Ectodermal cell (in vitro differentiated cells): ENCODE measurements at regions not wholly inside any gene's neighbourhood (a gene's known extent, or its start where the extent isn't known, plus 50 kb on each side); places are given as distances from the start of the nearest gene placed in this dataset.

Source experiments
- H3K27ac ChIP-seq: 2 replicates; pipeline ENCODE4 v1.7.0; 2013; ENCODE audit warnings: mild to moderate bottlenecking, low read depth, low read length; ENCODE audit not compliant: insufficient read depth, poor library complexity, severe bottlenecking
- H3K27me3 ChIP-seq: 2 replicates; pipeline ENCODE4 v1.7.0; 2013; ENCODE audit warnings: mild to moderate bottlenecking, low read length; ENCODE audit not compliant: insufficient read depth, control insufficient read depth, poor library complexity, severe bottlenecking
- H3K36me3 ChIP-seq: one replicate; pipeline ENCODE4 v1.7.0; 2013; ENCODE audit warnings: low read length; ENCODE audit not compliant: control insufficient read depth, insufficient read depth
- H3K4me1 ChIP-seq: one replicate; pipeline ENCODE4 v1.7.0; 2013; ENCODE audit warnings: low read length; ENCODE audit not compliant: control insufficient read depth, insufficient read depth
- H3K4me3 ChIP-seq: 2 replicates; pipeline ENCODE4 v1.7.0; 2013; ENCODE audit warnings: low read depth, low read length, control low read depth; ENCODE audit not compliant: insufficient read depth
- H3K9me3 ChIP-seq: 2 replicates; pipeline ENCODE4 v1.7.0; 2013; ENCODE audit warnings: mild to moderate bottlenecking, low read length, moderate library complexity; ENCODE audit not compliant: control insufficient read depth
- WGBS, 2 experiments: methylation state at CpG; one replicate each; pipeline ENCODE4 v1.1.7; 2013; ENCODE audit warnings: missing lambda C conversion rate in 2 of 2; 5-methylcytosine and 5-hydroxymethylcytosine counted together

DNA sequence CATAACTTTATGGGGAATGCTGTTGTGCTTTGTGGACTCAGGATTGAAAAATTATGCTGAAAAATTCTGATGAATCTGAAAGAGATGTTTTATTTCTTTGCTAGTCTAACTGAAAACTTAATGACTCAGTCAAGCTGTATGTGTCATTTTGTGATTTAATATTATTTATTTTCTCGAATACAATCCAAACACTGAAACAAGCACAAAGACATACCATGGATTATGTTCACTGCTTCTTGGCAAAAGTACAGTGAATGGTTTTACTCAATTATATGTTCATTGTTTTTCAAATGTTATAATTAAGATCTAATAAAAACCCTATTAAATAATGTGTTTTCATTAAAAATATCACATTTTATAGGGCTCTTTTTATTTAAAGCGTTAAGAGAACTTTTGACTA is 330.6 kb upstream of the EPHA7 start:
- Histone ChIP-seq H3K27me3 (no peaks in the 10 kb centered on the region), H3K27ac (no peak overlapping the region), H3K4me3 (no peak overlapping the region), H3K4me1 (no peaks in the 10 kb centered on the region), H3K9me3 (no peaks in the 10 kb centered on the region), H3K36me3 (no peaks in the 10 kb centered on the region)
- WGBS, 2 experiments = 100% methylated on average over 1 of the region's 2 CpGs; no CpG with 5 or more reads in 1 of the 2 experiments

DNA sequence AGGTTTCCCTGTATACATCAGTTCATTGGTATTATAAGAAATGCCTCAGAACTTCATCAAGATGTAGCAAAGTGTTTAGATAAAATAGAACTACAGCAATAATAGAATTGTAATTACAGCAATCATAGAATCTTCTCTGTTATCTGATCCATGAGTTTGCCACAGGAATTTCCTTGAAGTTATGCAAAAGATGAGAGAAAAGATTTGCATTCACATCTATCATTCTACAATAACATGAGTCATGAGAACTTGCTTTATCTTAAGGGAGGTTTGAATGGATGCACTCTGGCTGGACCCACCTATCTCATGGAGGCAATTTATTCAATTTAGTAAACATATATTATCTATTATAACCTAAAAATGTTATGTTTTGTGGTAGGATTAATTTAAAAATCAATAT is 329.8 kb upstream of the EPHA7 start:
- Histone ChIP-seq H3K36me3 (no peaks in the 10 kb centered on the region), H3K9me3 (no peaks in the 10 kb centered on the region), H3K4me1 (no peaks in the 10 kb centered on the region), H3K4me3 (no peak overlapping the region), H3K27me3 (no peaks in the 10 kb centered on the region), H3K27ac (no peak overlapping the region)

DNA sequence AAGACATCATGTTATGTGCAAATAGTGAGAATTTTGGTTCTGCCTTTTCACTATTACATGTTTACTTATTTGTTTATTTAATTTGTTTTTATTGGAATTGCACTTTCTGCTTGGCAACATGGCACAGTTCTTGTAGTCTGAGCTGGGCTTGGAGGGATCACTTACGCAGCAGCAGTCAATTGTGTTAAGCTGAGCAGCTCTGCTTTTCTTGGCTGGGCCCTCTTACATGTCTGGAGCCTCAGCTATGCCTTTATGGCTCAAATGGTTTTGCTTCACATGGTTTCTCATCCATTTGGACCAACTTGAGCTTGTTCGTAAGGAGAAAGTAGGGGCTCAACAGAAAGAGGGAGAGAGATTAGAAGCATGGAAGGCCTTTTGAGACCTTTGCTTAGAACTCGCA is 327.5 kb upstream of the EPHA7 start:
- Histone ChIP-seq H3K36me3 (no peaks in the 10 kb centered on the region), H3K9me3 (no peaks in the 10 kb centered on the region), H3K27ac (no peak overlapping the region), H3K4me1 (no peaks in the 10 kb centered on the region), H3K4me3 (no peak overlapping the region), H3K27me3 (no peaks in the 10 kb centered on the region)
- 91 to 94% methylated on average over 2 to 3 of the region's 3 CpGs for WGBS, 2 experiments

DNA sequence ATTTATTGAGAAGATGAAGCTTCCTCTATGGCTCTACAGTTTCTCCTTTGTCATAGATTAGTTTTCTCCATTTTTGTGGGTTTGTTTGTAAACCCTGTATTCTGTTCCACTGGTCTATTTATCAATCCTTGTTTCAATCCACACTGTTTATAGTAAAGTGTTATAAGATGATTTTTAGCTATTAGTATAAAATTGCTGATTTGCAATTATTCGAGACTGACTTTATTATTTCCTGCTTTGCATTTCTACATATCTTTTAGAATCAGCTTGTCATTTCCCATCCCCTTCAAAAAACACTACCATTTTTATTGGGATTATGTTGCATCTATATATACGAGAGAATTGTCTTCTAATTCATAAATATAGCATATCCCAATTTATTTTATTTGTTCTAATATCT is 325.9 kb upstream of the EPHA7 start:
- Histone ChIP-seq H3K4me1 (no peaks in the 10 kb centered on the region), H3K4me3 (no peak overlapping the region), H3K27me3 (no peaks in the 10 kb centered on the region), H3K36me3 (no peaks in the 10 kb centered on the region), H3K9me3 (no peaks in the 10 kb centered on the region), H3K27ac (no peak overlapping the region)
- WGBS, 2 experiments = 100% methylated on average over 1 of the region's 2 CpGs; no CpG with 5 or more reads in 1 of the 2 experiments

DNA sequence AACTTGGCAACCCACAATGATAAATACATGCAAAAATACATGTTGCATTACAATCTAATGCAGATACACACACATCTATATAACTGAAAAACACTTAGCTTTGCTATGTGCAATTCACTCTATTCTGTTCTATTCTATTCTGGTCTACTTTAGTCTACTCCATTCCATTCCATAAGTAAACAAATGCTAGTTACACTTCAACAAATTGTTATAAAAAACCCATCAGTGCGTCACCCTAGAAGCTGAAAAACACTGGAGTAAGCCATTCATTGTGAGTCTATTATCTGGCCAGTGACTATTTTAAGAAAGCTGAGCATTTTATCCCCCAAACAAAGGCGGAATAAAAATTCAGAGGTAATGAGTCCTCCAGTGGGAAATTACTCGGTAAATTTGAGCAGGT is 315.7 kb upstream of the EPHA7 start:
- H3K9me3 ChIP-seq = no peaks in the 10 kb centered on the region
- H3K36me3 ChIP-seq = no peaks in the 10 kb centered on the region
- H3K4me1 ChIP-seq = no peaks in the 10 kb centered on the region
- H3K27me3 ChIP-seq = no peaks in the 10 kb centered on the region
- 90 to 97% methylated on average over 2 to 3 of the region's 3 CpGs for WGBS, 2 experiments
- no peak overlapping the region for H3K4me3 ChIP-seq
- H3K27ac ChIP-seq = no peak overlapping the region

DNA sequence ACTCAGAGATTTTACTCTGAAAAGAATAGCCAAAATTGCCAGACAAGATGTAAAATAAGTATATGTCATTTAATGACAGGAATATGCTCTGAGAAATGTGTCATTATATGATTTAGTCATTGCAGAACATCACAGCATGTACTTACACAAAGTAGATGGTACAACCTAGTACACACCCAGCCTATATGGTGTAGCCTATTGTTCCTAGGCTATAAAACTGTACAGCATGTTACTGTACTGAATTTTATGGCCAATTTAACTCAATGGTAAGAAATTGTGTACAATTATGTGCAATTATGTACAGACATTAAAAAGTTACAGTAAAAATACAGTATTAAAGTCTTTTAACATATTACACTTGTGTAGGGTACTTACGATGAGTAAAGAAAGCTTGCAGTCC is 311.9 kb upstream of the EPHA7 start:
- Histone ChIP-seq H3K4me3 (no peak overlapping the region), H3K36me3 (no peaks in the 10 kb centered on the region), H3K27ac (no peak overlapping the region), H3K9me3 (no peaks in the 10 kb centered on the region), H3K27me3 (no peaks in the 10 kb centered on the region), H3K4me1 (no peaks in the 10 kb centered on the region)
- 100% methylated on average over 1 of the region's 1 CpG for WGBS, 2 experiments

DNA sequence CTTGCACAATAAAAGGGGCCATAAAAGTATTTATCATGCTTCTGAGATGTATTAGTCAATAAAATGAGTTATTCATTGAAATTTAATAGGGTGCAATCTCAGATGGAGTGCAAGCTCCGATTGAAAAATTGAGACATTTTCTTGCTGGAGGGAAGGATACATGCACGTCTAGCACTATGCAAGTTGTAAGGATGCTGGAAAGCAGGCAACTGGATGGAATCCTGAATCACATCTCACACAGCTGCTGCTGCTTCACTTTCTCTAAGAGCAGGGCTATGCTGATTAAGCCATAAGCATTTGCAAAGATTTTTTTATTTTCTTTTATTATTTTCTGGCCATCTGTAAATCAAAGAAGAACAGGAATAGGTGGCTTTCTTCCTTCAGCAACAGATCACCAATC is 308.8 kb upstream of the EPHA7 start:
- Histone ChIP-seq H3K27ac (no peak overlapping the region), H3K4me1 (no peaks in the 10 kb centered on the region), H3K36me3 (no peaks in the 10 kb centered on the region), H3K4me3 (no peak overlapping the region), H3K27me3 (no peaks in the 10 kb centered on the region), H3K9me3 (no peaks in the 10 kb centered on the region)
- 85 to 91% methylated on average over 2 of the region's 2 CpGs for WGBS, 2 experiments

DNA sequence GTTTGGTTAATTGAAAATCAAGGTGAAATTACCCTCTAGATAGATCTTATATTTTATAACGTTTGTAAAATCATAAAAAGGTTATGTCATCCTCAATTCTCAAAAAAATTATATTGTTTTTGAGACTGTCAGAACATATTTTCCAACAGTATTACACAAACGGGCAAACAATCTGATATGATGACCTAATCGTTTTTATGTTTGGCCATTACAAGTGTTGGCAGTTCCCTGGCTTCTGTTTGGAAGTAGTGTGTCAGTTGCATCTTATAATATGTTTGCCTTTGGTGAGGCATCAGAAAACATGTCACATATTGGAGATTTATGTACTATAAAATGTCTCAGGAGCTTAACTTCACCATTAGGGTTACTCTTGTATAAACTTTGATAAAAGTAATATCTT is 308.1 kb upstream of the EPHA7 start:
- no peaks in the 10 kb centered on the region for H3K27me3 ChIP-seq
- H3K4me1 ChIP-seq = no peaks in the 10 kb centered on the region
- H3K27ac ChIP-seq = no peak overlapping the region
- 96 to 100% methylated on average over 2 to 3 of the region's 3 CpGs for WGBS, 2 experiments
- no peaks in the 10 kb centered on the region for H3K9me3 ChIP-seq
- no peak overlapping the region for H3K4me3 ChIP-seq
- H3K36me3 ChIP-seq = no peaks in the 10 kb centered on the region

DNA sequence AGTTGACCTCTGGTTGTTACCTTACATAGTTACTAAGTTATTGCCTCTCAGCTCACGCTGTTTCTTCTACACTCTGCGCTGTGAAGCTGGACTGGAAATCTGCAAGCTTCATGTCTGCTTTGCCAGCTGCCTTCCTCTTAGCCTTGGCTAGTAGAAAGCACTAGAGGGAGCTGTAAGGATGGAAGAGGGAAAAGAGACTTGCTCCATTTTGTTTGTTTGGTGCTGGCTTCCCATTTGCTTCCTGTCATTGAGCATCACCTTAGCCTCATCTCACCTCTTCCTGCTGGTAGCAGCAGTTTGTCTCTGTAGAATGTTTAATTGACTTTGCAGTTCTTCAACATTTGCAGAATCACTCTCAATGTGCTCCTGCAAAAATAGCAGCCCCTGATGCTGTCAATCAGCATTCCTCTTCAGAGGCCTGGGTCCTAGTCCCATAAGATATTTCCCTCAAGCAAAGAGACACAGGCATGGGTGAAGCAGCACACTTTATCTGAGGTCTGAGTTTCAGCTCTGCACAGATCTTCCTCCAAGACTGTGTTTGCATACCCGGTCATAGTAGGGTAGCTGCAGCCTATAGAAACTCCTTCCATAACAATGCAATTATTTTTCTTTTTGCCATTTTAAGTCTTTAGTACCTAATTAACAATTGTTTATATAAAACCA is 302.2 kb upstream of the EPHA7 start:
- 80 to 85% methylated on average over 3 of the region's 3 CpGs for WGBS, 2 experiments
- Histone ChIP-seq H3K4me1 (no peaks in the 10 kb centered on the region), H3K27ac (peak overlapping the region; percentile 8), H3K9me3 (no peaks in the 10 kb centered on the region), H3K4me3 (no peak overlapping the region), H3K36me3 (no peaks in the 10 kb centered on the region), H3K27me3 (no peaks in the 10 kb centered on the region)

DNA sequence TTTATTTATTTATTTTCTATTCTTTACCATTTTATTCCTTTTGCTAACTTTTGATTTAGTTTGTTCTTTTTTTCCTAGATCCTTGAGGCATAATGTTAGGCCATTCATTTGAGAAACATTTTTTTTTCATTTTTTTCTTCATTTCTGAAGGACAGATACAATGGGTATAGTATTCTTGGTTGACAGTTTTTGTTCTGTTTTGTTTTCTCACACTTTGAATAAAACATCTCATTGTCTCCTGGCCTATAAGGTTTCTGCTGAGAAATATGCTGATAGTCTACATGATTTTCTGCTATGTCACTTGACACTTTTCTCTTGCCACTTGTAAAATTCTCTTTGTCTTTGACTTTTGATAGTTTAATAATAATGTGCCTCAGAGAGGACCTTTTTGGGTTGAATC is 294.6 kb upstream of the EPHA7 start:
- Histone ChIP-seq H3K4me3 (no peak overlapping the region), H3K4me1 (no peaks in the 10 kb centered on the region), H3K9me3 (peaks cover 4% of the 10 kb centered on the region), H3K27ac (no peak overlapping the region), H3K36me3 (no peaks in the 10 kb centered on the region), H3K27me3 (no peaks in the 10 kb centered on the region)

DNA sequence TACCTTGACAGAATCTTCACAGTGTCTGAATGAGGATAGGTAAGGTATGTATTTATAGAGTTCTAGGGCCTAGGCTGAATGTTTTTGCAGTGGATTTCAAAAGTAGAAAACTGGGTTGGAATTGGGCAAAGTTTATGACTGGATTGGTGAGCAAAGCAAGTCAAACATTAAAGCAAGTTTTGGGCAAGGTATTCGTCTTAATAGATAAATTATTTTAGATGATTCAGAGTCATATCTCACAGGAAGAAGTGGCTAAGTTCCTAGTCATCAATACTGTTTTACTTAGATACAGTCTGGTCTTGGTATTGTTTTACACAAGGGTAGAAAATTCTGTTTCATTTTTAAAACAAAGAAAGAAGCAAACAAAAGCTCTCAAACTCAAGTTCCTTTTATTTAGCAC is 284.1 kb upstream of the EPHA7 start:
- Histone ChIP-seq H3K4me3 (no peak overlapping the region), H3K27me3 (no peaks in the 10 kb centered on the region), H3K36me3 (peaks cover 5% of the 10 kb centered on the region), H3K4me1 (no peaks in the 10 kb centered on the region), H3K9me3 (no peaks in the 10 kb centered on the region), H3K27ac (no peak overlapping the region)
- 100% methylated on average over 1 of the region's 1 CpG for WGBS, 2 experiments
